H1 (cell line): ENCODE measurements at regions not wholly inside any gene's neighbourhood (a gene's known extent, or its start where the extent isn't known, plus 50 kb on each side); places are given as distances from the start of the nearest gene placed in this dataset.

Source experiments
- BCL11A ChIP-seq, 2 experiments: IDR thresholded peaks; one replicate each; pipeline ENCODE4 v1.6.1; 2011; ENCODE audit warnings: low read depth in 2 of 2, low read length in 2 of 2, mild to moderate bottlenecking in 2 of 2
- CBX8 ChIP-seq: fragments of 300-800, 300-1000 bp; sonication (generic); IDR thresholded peaks from 2 replicates; pipeline ENCODE4 v1.7.1; 2016; ENCODE audit warnings: low read depth, low read length, borderline replicate concordance
- E2F6 ChIP-seq: IDR thresholded peaks from 2 replicates; pipeline ENCODE4 v1.6.1; 2012; ENCODE audit warnings: inconsistent platforms
- MAFK ChIP-seq: IDR thresholded peaks from 2 replicates; pipeline ENCODE4 v1.6.1; 2012; ENCODE audit warnings: low read depth, mild to moderate bottlenecking, improper control_type of control experiment, low read length
- POLR2AphosphoS5 ChIP-seq: IDR thresholded peaks from 2 replicates; pipeline ENCODE4 v1.6.1; 2011; ENCODE audit warnings: low read depth, low read length

- TF ChIP-seq MAFK (no peak), POLR2AphosphoS5 (no peak), E2F6 (no peak), BCL11A (IDR thresholded peaks at IDR 0.05; ENCODE audit: low read depth in 2 of 2, low read length in 2 of 2) (no peak), CBX8 (no peak)
- TF ChIP-seq, all 59 proteins: peak for 0
Measured at GRCh38 chr1:14296795-14297194, 301.7 kb upstream of the KAZN start (continued).
